Uterus (tissue), 2 donors: ENCODE measurements at regions not wholly inside any gene's neighbourhood (a gene's known extent, or its start where the extent isn't known, plus 50 kb on each side); places are given as distances from the start of the nearest gene placed in this dataset.

ENCODE experiments used
- POLR2A ChIP-seq, 2 donors: fragments of 450-650 bp; IDR thresholded peaks; one replicate each; pipeline ENCODE4 v1.6.1; 2016; ENCODE audit warnings: antibody characterized with exemption in 2 of 2, mild to moderate bottlenecking in 1 of 2, moderate library complexity in 1 of 2
- TF ChIP-seq, protein P1 (sequence below), 4 experiments: fragments of 200-600 bp in 2 of 4; fragments of 450-650 bp in 2 of 4; sonication (generic) in 2 of 4; IDR thresholded peaks; one replicate each; pipeline ENCODE4 v1.5.1; 2016 to 2019; ENCODE audit warnings: antibody characterized with exemption in 4 of 4, mild to moderate bottlenecking in 2 of 4, moderate library complexity in 1 of 4

DNA sequence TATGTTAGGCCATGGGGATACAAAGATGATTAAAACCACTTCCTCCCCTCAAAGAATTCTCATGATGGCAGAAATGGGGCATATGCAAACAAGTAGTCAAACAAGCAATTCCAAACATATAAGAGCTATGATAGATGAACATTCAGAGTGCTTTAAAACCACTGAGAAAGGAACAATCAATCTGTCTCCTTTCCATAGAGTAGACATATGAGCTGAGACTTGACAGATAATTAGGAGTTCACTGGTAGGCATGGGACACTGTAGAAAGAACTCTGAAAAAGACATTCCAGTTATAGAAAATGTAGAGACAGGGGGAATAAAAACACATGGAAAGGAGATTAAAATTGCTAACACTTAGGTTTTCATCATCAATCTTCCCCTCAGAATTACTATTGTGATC is 372.8 kb downstream of the KLHL4 start:
- TF ChIP-seq, protein P1, sequence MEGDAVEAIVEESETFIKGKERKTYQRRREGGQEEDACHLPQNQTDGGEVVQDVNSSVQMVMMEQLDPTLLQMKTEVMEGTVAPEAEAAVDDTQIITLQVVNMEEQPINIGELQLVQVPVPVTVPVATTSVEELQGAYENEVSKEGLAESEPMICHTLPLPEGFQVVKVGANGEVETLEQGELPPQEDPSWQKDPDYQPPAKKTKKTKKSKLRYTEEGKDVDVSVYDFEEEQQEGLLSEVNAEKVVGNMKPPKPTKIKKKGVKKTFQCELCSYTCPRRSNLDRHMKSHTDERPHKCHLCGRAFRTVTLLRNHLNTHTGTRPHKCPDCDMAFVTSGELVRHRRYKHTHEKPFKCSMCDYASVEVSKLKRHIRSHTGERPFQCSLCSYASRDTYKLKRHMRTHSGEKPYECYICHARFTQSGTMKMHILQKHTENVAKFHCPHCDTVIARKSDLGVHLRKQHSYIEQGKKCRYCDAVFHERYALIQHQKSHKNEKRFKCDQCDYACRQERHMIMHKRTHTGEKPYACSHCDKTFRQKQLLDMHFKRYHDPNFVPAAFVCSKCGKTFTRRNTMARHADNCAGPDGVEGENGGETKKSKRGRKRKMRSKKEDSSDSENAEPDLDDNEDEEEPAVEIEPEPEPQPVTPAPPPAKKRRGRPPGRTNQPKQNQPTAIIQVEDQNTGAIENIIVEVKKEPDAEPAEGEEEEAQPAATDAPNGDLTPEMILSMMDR (IDR thresholded peaks at IDR 0.05) = no peak
- no peak for TF ChIP-seq POLR2A (IDR thresholded peaks at IDR 0.05)
